ENCODE measurements at regions not wholly inside any gene's neighbourhood (a gene's known extent, or its start where the extent isn't known, plus 50 kb on each side); places are given as distances from the start of the nearest gene placed in this dataset.
"Not testable (repeated sequence)": the region's sequence is repeated elsewhere in the genome, so short reads cannot be mapped to it uniquely, and the experiment has no call there.

DNA sequence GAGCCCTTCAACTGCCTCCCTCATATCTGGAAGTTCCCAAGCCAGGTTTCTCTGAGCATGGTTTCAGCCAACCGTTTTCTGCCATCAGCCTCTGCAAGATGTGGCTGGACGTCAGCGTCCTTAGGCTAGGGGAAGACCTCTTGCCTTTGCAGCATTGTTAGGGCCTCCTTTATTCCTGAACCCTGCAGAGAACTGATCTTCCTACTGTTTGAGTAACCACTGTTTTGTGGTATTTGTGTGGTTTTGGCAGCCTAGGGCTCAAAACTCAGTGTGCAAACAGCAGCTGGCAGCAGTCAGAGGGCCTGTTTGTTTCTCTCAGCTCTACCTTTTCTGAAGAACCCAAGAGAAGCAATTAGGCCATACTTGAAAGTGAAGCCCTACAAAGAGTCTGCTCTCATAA is 83.4 kb upstream of the SEMA3E start:
- no peak for DNase-seq (ENCODE audit: low spot score)

DNA sequence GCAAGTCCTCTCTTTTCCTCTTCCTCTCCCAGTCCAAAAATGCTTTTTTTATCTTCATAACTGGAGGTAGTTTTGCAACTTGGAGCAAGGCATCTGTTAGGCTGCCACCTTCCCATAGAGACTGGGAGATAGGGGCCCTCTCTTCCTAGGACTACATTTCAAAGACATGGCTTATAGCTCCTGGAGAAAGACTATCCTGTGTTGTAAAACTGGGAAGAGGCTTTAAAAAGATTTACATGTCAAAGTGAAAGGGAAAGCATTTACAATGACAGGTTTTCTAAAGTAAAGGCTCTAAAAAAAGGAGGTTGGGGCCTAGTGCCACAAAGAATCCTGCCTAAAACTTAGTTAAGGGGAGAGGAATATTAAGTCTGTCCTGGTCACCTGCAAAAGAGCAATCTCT is 82.2 kb upstream of the SEMA3E start:
- DNase-seq (ENCODE audit: low spot score) = no peak

DNA sequence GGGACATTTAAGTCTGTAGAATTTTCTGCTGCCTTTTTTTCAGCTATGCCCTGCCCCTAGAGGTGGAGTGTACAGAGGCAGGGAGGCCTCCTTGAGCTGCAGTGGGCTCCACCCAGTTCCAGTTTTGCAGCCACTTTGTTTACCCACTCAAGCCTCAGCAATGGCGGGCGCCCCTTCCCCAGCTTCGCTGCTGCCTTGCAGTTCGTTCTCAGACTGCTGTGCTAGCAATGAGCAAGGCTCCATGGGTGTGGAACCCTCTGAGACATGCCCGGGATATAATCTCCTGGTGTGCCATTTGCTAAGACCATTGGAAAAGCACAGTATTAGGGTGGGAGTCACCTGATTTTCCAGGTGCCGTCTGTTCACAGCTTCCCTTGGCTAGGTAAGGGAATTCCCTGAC is 68.0 kb upstream of the SEMA3E start:
- not testable (repeated sequence) for DNase-seq (ENCODE audit: low spot score)

DNA sequence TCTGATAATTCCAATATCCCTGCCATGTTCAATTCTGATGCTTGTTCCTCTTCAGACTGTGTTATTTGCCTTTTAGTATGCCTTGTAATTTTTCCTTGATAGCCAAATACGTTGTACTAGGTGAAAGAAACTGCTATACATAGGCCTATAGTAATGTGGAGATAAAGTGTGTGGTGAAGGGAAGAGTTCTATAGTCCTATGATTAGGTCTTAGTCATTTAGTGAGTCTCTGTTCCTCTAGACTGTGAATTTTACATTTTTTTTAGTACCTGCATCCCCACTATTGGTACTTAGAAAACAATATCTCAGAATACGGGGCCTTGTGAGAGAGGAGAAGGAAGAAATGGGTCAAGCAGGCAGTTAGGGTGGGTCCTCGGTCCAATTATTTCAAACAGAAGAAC is 59.6 kb upstream of the SEMA3E start:
- no peak for DNase-seq (ENCODE audit: low spot score)

DNA sequence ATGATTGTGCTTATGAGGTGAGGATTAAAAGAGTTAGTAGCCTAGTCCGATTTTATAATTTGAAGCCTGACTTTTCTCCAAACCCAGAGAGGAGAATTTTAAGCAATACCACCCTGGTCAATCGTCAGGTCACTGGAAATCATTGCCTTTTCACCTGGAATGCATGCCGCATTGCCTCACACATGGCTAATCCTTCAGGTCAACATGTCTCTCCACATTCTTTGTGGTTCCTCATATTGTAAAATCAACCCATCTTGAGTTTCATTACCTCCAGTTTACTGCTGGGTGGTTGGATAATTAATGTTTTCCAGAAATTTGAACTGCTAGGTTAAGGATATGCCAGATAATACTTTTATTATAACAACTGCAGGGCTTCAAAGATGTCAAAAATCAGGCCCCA is 55.6 kb upstream of the SEMA3E start:
- DNase-seq (ENCODE audit: low spot score) = no peak

DNA sequence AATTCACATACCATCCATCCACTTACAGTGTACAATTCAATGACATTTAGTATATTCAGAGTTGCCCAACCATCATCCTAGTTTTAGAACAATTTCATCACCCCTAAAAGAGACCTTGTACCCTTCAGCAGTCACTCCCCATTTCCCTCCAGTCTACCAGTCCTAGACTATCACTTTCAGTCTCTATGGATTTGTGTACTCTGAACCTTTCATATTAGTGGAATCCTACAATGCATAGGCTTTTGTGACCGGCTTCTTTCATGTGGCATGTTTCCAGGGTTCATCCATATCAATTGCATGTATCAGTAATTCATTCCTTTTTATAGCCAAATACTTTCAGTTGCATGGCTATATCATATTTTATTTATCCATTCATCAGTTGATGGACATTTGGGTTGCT is 53.5 kb upstream of the SEMA3E start:
- DNase-seq (ENCODE audit: low spot score) = no peak

DNA sequence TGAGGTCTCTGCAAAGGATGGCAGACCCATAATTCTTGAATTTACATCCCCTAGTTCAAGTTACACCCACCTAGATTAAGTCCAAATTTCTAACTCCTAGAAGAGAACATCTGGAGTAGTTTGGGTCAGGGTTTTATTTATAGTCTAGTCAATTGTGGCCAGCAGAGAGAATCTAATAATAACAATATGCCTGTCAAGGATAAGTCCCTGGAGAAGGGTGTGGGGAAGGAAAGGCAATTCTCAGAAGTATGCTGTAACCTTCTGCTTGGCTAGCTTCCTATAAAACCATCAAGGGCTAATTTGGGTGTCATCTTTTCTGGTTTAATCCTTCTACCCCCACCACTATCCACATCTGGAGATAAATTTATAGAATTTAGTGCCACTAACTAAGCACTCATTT is 52.8 kb upstream of the SEMA3E start:
- no peak for DNase-seq (ENCODE audit: low spot score)

Measured in NAMALWA (cell line).